ENCODE measurements at regions not wholly inside any gene's neighbourhood (a gene's known extent, or its start where the extent isn't known, plus 50 kb on each side); places are given as distances from the start of the nearest gene placed in this dataset.

- no peaks in the 10 kb centered on the region for H3K9me3 ChIP-seq (ENCODE audit: control insufficient read depth in 4 of 4, insufficient read depth in 3 of 4, low read length in 3 of 4)
- H3K9ac ChIP-seq (ENCODE audit: insufficient read depth in 1 of 2, low read length in 2 of 2): no peak overlapping the region
- H3K4me3 ChIP-seq: no peak overlapping the region
- H3K27ac ChIP-seq (ENCODE audit: low read depth in 1 of 2, low read length in 1 of 2): no peak overlapping the region
- no peaks in the 10 kb centered on the region for H3K27me3 ChIP-seq (ENCODE audit: control insufficient read depth in 3 of 3, insufficient read depth in 3 of 3, low read length in 2 of 3)
- peaks cover 0 to 22% (median 0%) of the 10 kb centered on the region in 5 donors for H3K4me1 ChIP-seq (ENCODE audit: control insufficient read depth in 5 of 5, insufficient read depth in 5 of 5, low read length in 5 of 5)
- no peak for DNase-seq
- no peaks in the 10 kb centered on the region for H3K36me3 ChIP-seq (ENCODE audit: control insufficient read depth in 4 of 4, insufficient read depth in 4 of 4, low read length in 4 of 4)
- 77 to 82% methylated on average over 1 of the region's 1 CpG for WGBS, 2 donors
- TF ChIP-seq CTCF (IDR thresholded peaks at IDR 0.05; ENCODE audit: control extremely low read depth, extremely low read depth): no peak
- ATAC-seq (ENCODE audit: insufficient read depth, low FRiP score): no peak
Measured at GRCh38 chr3:99505200-99505599, 133.2 kb upstream of the COL8A1 start.

GRCh38 chr3:99504258-99504657 is 134.1 kb upstream of the COL8A1 start:
- ATAC-seq (ENCODE audit: insufficient read depth, low FRiP score) (no peak), DNase-seq (no peak)
- Histone ChIP-seq H3K4me1 (ENCODE audit: control insufficient read depth in 5 of 5, insufficient read depth in 5 of 5, low read length in 5 of 5) (peaks cover 0 to 26% (median 0%) of the 10 kb centered on the region in 5 donors), H3K9me3 (ENCODE audit: control insufficient read depth in 4 of 4, insufficient read depth in 3 of 4, low read length in 3 of 4) (no peaks in the 10 kb centered on the region), H3K4me3 (no peak overlapping the region), H3K27me3 (ENCODE audit: control insufficient read depth in 3 of 3, insufficient read depth in 3 of 3, low read length in 2 of 3) (no peaks in the 10 kb centered on the region), H3K9ac (ENCODE audit: insufficient read depth in 1 of 2, low read length in 2 of 2) (no peak overlapping the region), H3K36me3 (ENCODE audit: control insufficient read depth in 4 of 4, insufficient read depth in 4 of 4, low read length in 4 of 4) (no peaks in the 10 kb centered on the region), H3K27ac (ENCODE audit: low read depth in 1 of 2, low read length in 1 of 2) (peak overlapping the region in 1 of 2 donors; percentile 9)
- TF ChIP-seq CTCF (IDR thresholded peaks at IDR 0.05; ENCODE audit: control extremely low read depth, extremely low read depth): no peak
- 77 to 81% methylated on average over 2 of the region's 2 CpGs for WGBS, 2 donors

GRCh38 chr3:99503350-99503749 is 135.0 kb upstream of the COL8A1 start:
- Histone ChIP-seq H3K9me3 (ENCODE audit: control insufficient read depth in 4 of 4, insufficient read depth in 3 of 4, low read length in 3 of 4) (no peaks in the 10 kb centered on the region), H3K36me3 (ENCODE audit: control insufficient read depth in 4 of 4, insufficient read depth in 4 of 4, low read length in 4 of 4) (no peaks in the 10 kb centered on the region), H3K27ac (ENCODE audit: low read depth in 1 of 2, low read length in 1 of 2) (peak overlapping the region in 1 of 2 donors; percentile 53), H3K27me3 (ENCODE audit: control insufficient read depth in 3 of 3, insufficient read depth in 3 of 3, low read length in 2 of 3) (no peaks in the 10 kb centered on the region), H3K9ac (ENCODE audit: insufficient read depth in 1 of 2, low read length in 2 of 2) (no peak overlapping the region), H3K4me1 (ENCODE audit: control insufficient read depth in 5 of 5, insufficient read depth in 5 of 5, low read length in 5 of 5) (peaks cover 0 to 21% (median 0%) of the 10 kb centered on the region in 5 donors), H3K4me3 (no peak overlapping the region)
- DNase-seq: no peak
- ATAC-seq (ENCODE audit: insufficient read depth, low FRiP score): no peak
- no peak for TF ChIP-seq CTCF (IDR thresholded peaks at IDR 0.05; ENCODE audit: control extremely low read depth, extremely low read depth)
- WGBS, 2 donors: 58 to 82% methylated on average over 3 of the region's 3 CpGs

GRCh38 chr3:99502871-99503270 is 135.5 kb upstream of the COL8A1 start:
- TF ChIP-seq CTCF (IDR thresholded peaks at IDR 0.05; ENCODE audit: control extremely low read depth, extremely low read depth): no peak
- Histone ChIP-seq H3K36me3 (ENCODE audit: control insufficient read depth in 4 of 4, insufficient read depth in 4 of 4, low read length in 4 of 4) (no peaks in the 10 kb centered on the region), H3K4me1 (ENCODE audit: control insufficient read depth in 5 of 5, insufficient read depth in 5 of 5, low read length in 5 of 5) (peaks cover 0 to 20% (median 0%) of the 10 kb centered on the region in 5 donors), H3K4me3 (no peak overlapping the region), H3K9ac (ENCODE audit: insufficient read depth in 1 of 2, low read length in 2 of 2) (no peak overlapping the region), H3K27me3 (ENCODE audit: control insufficient read depth in 3 of 3, insufficient read depth in 3 of 3, low read length in 2 of 3) (no peaks in the 10 kb centered on the region), H3K9me3 (ENCODE audit: control insufficient read depth in 4 of 4, insufficient read depth in 3 of 4, low read length in 3 of 4) (no peaks in the 10 kb centered on the region), H3K27ac (ENCODE audit: low read depth in 1 of 2, low read length in 1 of 2) (peak overlapping the region in 1 of 2 donors; percentile 23)
- ATAC-seq (ENCODE audit: insufficient read depth, low FRiP score) (no peak), DNase-seq (no peak)
- WGBS, 2 donors: 51 to 66% methylated on average over 1 of the region's 1 CpG

All from lung (tissue), 11 donors.